B cell (primary cell): ENCODE measurements at regions not wholly inside any gene's neighbourhood (a gene's known extent, or its start where the extent isn't known, plus 50 kb on each side); places are given as distances from the start of the nearest gene placed in this dataset.

Experiments
- ATAC-seq: fragments of 200-7000 bp; cut with Tn5 transposase; one replicate; pipeline ENCODE4 v1.10.0; 2021; ENCODE audit warnings: low read depth, mild to moderate bottlenecking, moderate number of reproducible peaks, moderate library complexity
- CTCF ChIA-PET: fragments of 350-600 bp; sonication (Branson Sonifier 250); formaldehyde crosslinking; loops from one replicate; lab custom pipeline; 2021; ENCODE audit warnings: antibody characterized with exemption, inconsistent platforms; lab: Charles Lee
- POLR2A ChIA-PET: fragments of 350-600 bp; sonication (Branson Sonifier 250); formaldehyde crosslinking; loops from one replicate; lab custom pipeline; 2021; ENCODE audit warnings: antibody characterized with exemption; lab: Charles Lee
- DNase-seq: peaks from one replicate; pipeline ENCODE4 v3.0.0; 2013
- H2AFZ ChIP-seq: 2 replicates; pipeline ENCODE4 v1.6.1; 2012; ENCODE audit warnings: mild to moderate bottlenecking, low read depth, low read length; ENCODE audit not compliant: insufficient read depth, poor library complexity, severe bottlenecking
- H3K27ac ChIP-seq, 2 donors: 1 replicate in 1 of 2; 2 replicates in 1 of 2; pipeline ENCODE4 v1.5.1; 2012 to 2013; ENCODE audit warnings: low read length in 2 of 2, mild to moderate bottlenecking in 2 of 2, moderate library complexity in 1 of 2
- H3K27me3 ChIP-seq, 4 experiments: fragments of 200-600 bp in 1 of 4; sonication (generic) in 1 of 4; replicated peaks in 1 of 4; 1 replicate in 2 of 4; 2 replicates in 2 of 4; pipeline versions ENCODE4 v1.6.1 to v1.7.0; 2013 to 2016; ENCODE audit warnings: low read length in 3 of 4, mild to moderate bottlenecking in 2 of 4, mixed read lengths in 1 of 4, moderate library complexity in 1 of 4; ENCODE audit not compliant: insufficient read depth in 4 of 4, control insufficient read depth in 3 of 4; ENCODE audit errors: control extremely low read depth in 1 of 4
- H3K36me3 ChIP-seq, 2 experiments: replicated peaks in 1 of 2; 1 replicate in 1 of 2; 2 replicates in 1 of 2; pipeline versions ENCODE4 v1.6.1 to v1.7.1; 2013; ENCODE audit warnings: low read length in 1 of 2; ENCODE audit not compliant: insufficient read depth in 2 of 2, control insufficient read depth in 1 of 2; ENCODE audit errors: control extremely low read depth in 1 of 2, extremely low read depth in 1 of 2
- H3K4me1 ChIP-seq, 2 donors: fragments of 200-600 bp in 1 of 2; sonication (generic) in 1 of 2; 1 replicate in 1 of 2; 2 replicates in 1 of 2; pipeline versions ENCODE4 v1.5.1 to v1.6.1; 2013 to 2017; ENCODE audit warnings: low read length in 2 of 2; ENCODE audit not compliant: control insufficient read depth in 2 of 2, insufficient read depth in 2 of 2
- H3K4me2 ChIP-seq: replicated peaks from 2 replicates; pipeline ENCODE3; 2012; ENCODE audit warnings: mild to moderate bottlenecking, low read depth, low read length; ENCODE audit not compliant: poor library complexity, severe bottlenecking
- H3K4me3 ChIP-seq, 5 experiments: fragments of 200-600 bp in 1 of 5; sonication (generic) in 1 of 5; 1 replicate in 3 of 5; 2 replicates in 2 of 5; pipeline versions ENCODE4 v1.5.1 to v1.7.0; 2011 to 2016; ENCODE audit warnings: low read length in 4 of 5, mild to moderate bottlenecking in 4 of 5, low read depth in 2 of 5, control low read depth in 1 of 5, moderate library complexity in 1 of 5; ENCODE audit not compliant: insufficient read depth in 1 of 5; ENCODE audit errors: control extremely low read depth in 1 of 5, extremely low read depth in 1 of 5
- H3K79me2 ChIP-seq: fragments of 200-600 bp; sonication (generic); one replicate; pipeline ENCODE4 v1.6.0; 2016; ENCODE audit warnings: low read length; ENCODE audit not compliant: control insufficient read depth, insufficient read depth
- H3K9ac ChIP-seq: fragments of 200-600 bp; sonication (generic); 2 replicates; pipeline ENCODE4 v1.6.1; 2017; ENCODE audit warnings: mild to moderate bottlenecking, low read length, moderate library complexity
- H3K9me3 ChIP-seq, 3 donors: one replicate each; pipeline versions ENCODE4 v1.6.1 to v1.7.1; 2013; ENCODE audit warnings: low read length in 2 of 3; ENCODE audit not compliant: control insufficient read depth in 2 of 3, insufficient read depth in 1 of 3; ENCODE audit errors: control extremely low read depth in 1 of 3
- H4K20me1 ChIP-seq: 2 replicates; pipeline ENCODE4 v1.6.0; 2012; ENCODE audit warnings: mild to moderate bottlenecking, low read length; ENCODE audit not compliant: insufficient read depth, control insufficient read depth, poor library complexity, severe bottlenecking
- H3K27ac Mint-ChIP-seq: one replicate; pipeline ENCODE4 v1.8.0; 2021; ENCODE audit warnings: mixed read lengths
- H3K27me3 Mint-ChIP-seq: one replicate; pipeline ENCODE4 v1.8.0; 2021; ENCODE audit warnings: mixed read lengths
- H3K4me1 Mint-ChIP-seq: one replicate; pipeline ENCODE4 v1.8.0; 2021; ENCODE audit warnings: mixed read lengths
- H3K4me3 Mint-ChIP-seq: one replicate; pipeline ENCODE4 v1.8.0; 2021; ENCODE audit warnings: mixed read lengths
- H3K9me3 Mint-ChIP-seq: one replicate; pipeline ENCODE4 v1.8.0; 2022; ENCODE audit warnings: mixed read lengths; ENCODE audit not compliant: insufficient read depth
- CTCF ChIP-seq: fragments of 200-600 bp; IDR thresholded peaks from one replicate; pipeline ENCODE4 v1.8.0; 2022; ENCODE audit warnings: antibody characterized with exemption, mild to moderate bottlenecking
- EZH2 ChIP-seq: IDR thresholded peaks from 2 replicates; pipeline ENCODE4 v1.6.1; 2012; ENCODE audit warnings: borderline replicate concordance, low read depth, mild to moderate bottlenecking, moderate library complexity, low read length; ENCODE audit not compliant: insufficient read depth, poor library complexity, severe bottlenecking
- WGBS: methylation state at CpG from one replicate; pipeline ENCODE4 v1.1.5; 2013; ENCODE audit warnings: missing lambda C conversion rate; ENCODE audit not compliant: insufficient coverage; 5-methylcytosine and 5-hydroxymethylcytosine counted together
- intact Hi-C: fragments of 100-400 bp; cut with micrococcal nuclease; formaldehyde crosslinking; loops from one replicate; pipeline ENCODE4 v1.10.0; 2022

DNA sequence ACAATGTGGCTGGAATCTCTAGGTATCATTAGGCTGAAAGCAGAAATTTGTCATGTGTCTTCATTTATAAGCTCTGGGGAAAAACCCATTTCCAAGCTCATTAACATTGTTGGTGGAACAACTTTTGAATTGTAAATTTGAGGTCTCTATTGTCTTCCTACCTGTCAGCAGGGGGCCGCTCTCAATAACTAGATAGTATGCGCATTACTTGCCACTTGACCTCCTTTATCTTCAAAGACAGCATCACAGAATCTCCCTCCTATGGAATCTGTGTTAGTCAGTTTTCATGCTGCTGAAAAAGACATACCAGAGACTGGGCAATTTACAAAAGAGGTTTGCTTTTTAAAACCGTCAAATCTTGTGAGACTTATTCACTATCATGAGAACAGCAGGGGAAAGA lies 223.1 kb downstream of the CALCRL start:
- Histone ChIP-seq H4K20me1 (no peaks in the 10 kb centered on the region), H3K79me2 (no peaks in the 10 kb centered on the region), H3K9me3 (no peaks in the 10 kb centered on the region), H3K4me1 (no peaks in the 10 kb centered on the region), H3K4me2 (no peak overlapping the region), H3K9ac (no peak overlapping the region), H3K36me3 (no peaks in the 10 kb centered on the region), H2AFZ (no peak overlapping the region), H3K4me3 (no peak overlapping the region), H3K27me3 (no peaks in the 10 kb centered on the region), H3K27ac (no peak overlapping the region)
- intact Hi-C loops, result no loop called here
- Mint-ChIP-seq H3K27ac (no peak overlapping the region), H3K9me3 (no peaks in the 10 kb centered on the region), H3K4me1 (no peaks in the 10 kb centered on the region), H3K4me3 (no peak overlapping the region), H3K27me3 (no peaks in the 10 kb centered on the region)
- no CpG with 5 or more reads among the region's 3 CpGs for WGBS
- ATAC-seq (no peak), DNase-seq (no peak)
- TF ChIP-seq CTCF (no peak), EZH2 (no peak)
- ChIA-PET CTCF (no interaction called here), POLR2A (no interaction called here)

DNA sequence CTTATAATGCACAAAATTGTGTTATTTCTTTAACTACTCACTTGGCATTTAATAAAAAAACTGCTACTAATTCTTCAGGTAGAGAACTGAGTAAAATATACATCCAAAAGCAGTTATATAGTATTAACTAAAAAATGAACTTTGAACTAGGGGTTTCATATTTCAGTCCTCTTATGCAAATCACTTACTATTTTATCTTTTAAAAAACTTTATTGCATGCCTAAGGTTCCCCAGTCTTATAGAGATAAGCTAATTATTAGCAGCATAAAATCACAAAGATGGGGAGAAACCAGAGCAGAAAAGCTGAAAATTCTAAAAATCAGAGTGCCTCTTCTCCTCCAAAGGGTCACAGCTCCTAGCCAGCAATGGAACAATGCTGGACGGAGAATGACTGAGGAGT lies 228.0 kb downstream of the CALCRL start:
- DNase-seq (no peak), ATAC-seq (no peak)
- Histone ChIP-seq H3K79me2 (no peaks in the 10 kb centered on the region), H3K4me2 (no peak overlapping the region), H3K4me3 (no peak overlapping the region), H3K9ac (no peak overlapping the region), H3K27me3 (no peaks in the 10 kb centered on the region), H3K4me1 (no peaks in the 10 kb centered on the region), H2AFZ (no peak overlapping the region), H3K27ac (no peak overlapping the region), H4K20me1 (no peaks in the 10 kb centered on the region), H3K36me3 (no peaks in the 10 kb centered on the region), H3K9me3 (no peaks in the 10 kb centered on the region)
- CTCF ChIA-PET, result no interaction called here
- no peaks in the 10 kb centered on the region for H3K4me1 Mint-ChIP-seq
- intact Hi-C loops, result no loop called here
- TF ChIP-seq CTCF (no peak), EZH2 (no peak)
- POLR2A ChIA-PET, result no interaction called here
- no CpG with 5 or more reads among the region's 1 CpG for WGBS
- no peaks in the 10 kb centered on the region for H3K27me3 Mint-ChIP-seq
- H3K4me3 Mint-ChIP-seq, result no peak overlapping the region
- no peaks in the 10 kb centered on the region for H3K9me3 Mint-ChIP-seq
- H3K27ac Mint-ChIP-seq, result no peak overlapping the region
